HG02588 (cell line): ENCODE measurements at regions not wholly inside any gene's neighbourhood (a gene's known extent, or its start where the extent isn't known, plus 50 kb on each side); places are given as distances from the start of the nearest gene placed in this dataset.

Source experiments
- ATAC-seq: cut with Tn5 transposase; IDR thresholded peaks from one replicate; pipeline ENCODE4 v1.9.1; 2021; ENCODE audit warnings: mild to moderate bottlenecking, moderate library complexity; ENCODE audit not compliant: unreplicated experiment

GRCh38 chr11:91263496-91264365, 960.9 kb upstream of the FAT3 start:
- ATAC-seq: no peak

GRCh38 chr11:91261513-91261912, 963.1 kb upstream of the FAT3 start:
- no peak for ATAC-seq

GRCh38 chr11:91258876-91259275, 965.7 kb upstream of the FAT3 start:
- ATAC-seq: no peak

- ATAC-seq: no peak
These were observed 967.0 kb upstream of the FAT3 start for GRCh38 chr11:91257667-91258066.

- no peak for ATAC-seq
These were observed 976.3 kb upstream of the FAT3 start for GRCh38 chr11:91248199-91248807.

GRCh38 chr11:91247009-91247735, 977.4 kb upstream of the FAT3 start:
- no peak for ATAC-seq

- no peak for ATAC-seq
These were observed 979.7 kb upstream of the FAT3 start for GRCh38 chr11:91244912-91245311.

- ATAC-seq: no peak
These were observed 981.0 kb upstream of the FAT3 start for GRCh38 chr11:91243630-91244029.

GRCh38 chr11:91243051-91243450, 981.6 kb upstream of the FAT3 start:
- no peak for ATAC-seq

- ATAC-seq: no peak
These were observed 983.4 kb upstream of the FAT3 start for GRCh38 chr11:91241226-91241625.

- no peak for ATAC-seq
These were observed 985.3 kb upstream of the FAT3 start for GRCh38 chr11:91239359-91239758.

- ATAC-seq: no peak
These were observed 993.4 kb upstream of the FAT3 start for GRCh38 chr11:91231226-91231625.

GRCh38 chr11:91230647-91231046, 994.0 kb upstream of the FAT3 start:
- ATAC-seq: no peak

- no peak for ATAC-seq
These were observed 1000.0 kb upstream of the CHORDC1 start for GRCh38 chr11:91222830-91223229.

- no peak for ATAC-seq
These were observed 997.8 kb upstream of the CHORDC1 start for GRCh38 chr11:91220476-91221202.

GRCh38 chr11:91219535-91219934, 996.7 kb upstream of the CHORDC1 start:
- ATAC-seq: no peak

GRCh38 chr11:91209751-91210150, 986.9 kb upstream of the CHORDC1 start:
- no peak for ATAC-seq

GRCh38 chr11:91209306-91209705, 986.5 kb upstream of the CHORDC1 start:
- ATAC-seq: no peak

- ATAC-seq: no peak
These were observed 977.0 kb upstream of the CHORDC1 start for GRCh38 chr11:91199866-91200265.

- ATAC-seq: no peak
These were observed 971.7 kb upstream of the CHORDC1 start for GRCh38 chr11:91194546-91194945.

- ATAC-seq: no peak
These were observed 965.6 kb upstream of the CHORDC1 start for GRCh38 chr11:91188484-91188883.
